ENCODE measurements at regions not wholly inside any gene's neighbourhood (a gene's known extent, or its start where the extent isn't known, plus 50 kb on each side); places are given as distances from the start of the nearest gene placed in this dataset.

GRCh38 chr1:187622545-187622944, 793.8 kb downstream of the PLA2G4A start:
- DNase-seq (ENCODE audit: low read depth in 4 of 4, low spot score in 3 of 4) = no peak

GRCh38 chr1:187624812-187625545, 796.2 kb downstream of the PLA2G4A start:
- DNase-seq (ENCODE audit: low read depth in 4 of 4, low spot score in 3 of 4) = no peak

GRCh38 chr1:187626056-187626455, 797.3 kb downstream of the PLA2G4A start:
- DNase-seq (ENCODE audit: low read depth in 4 of 4, low spot score in 3 of 4) = no peak

GRCh38 chr1:187627516-187627915, 798.8 kb downstream of the PLA2G4A start:
- DNase-seq (ENCODE audit: low read depth in 4 of 4, low spot score in 3 of 4) = no peak

GRCh38 chr1:187629075-187629474, 800.3 kb downstream of the PLA2G4A start:
- no peak for DNase-seq (ENCODE audit: low read depth in 4 of 4, low spot score in 3 of 4)

GRCh38 chr1:187630653-187631380, 802.1 kb downstream of the PLA2G4A start:
- DNase-seq (ENCODE audit: low read depth in 4 of 4, low spot score in 3 of 4) = no peak

GRCh38 chr1:187631381-187631675, 802.6 kb downstream of the PLA2G4A start:
- DNase-seq (ENCODE audit: low read depth in 4 of 4, low spot score in 3 of 4) = no peak

- DNase-seq (ENCODE audit: low read depth in 4 of 4, low spot score in 3 of 4) = no peak
Observed at GRCh38 chr1:187631984-187632383, 803.2 kb downstream of the PLA2G4A start.

- no peak for DNase-seq (ENCODE audit: low read depth in 4 of 4, low spot score in 3 of 4)
Observed at GRCh38 chr1:187634940-187635339, 806.2 kb downstream of the PLA2G4A start.

GRCh38 chr1:187638733-187639434, 810.1 kb downstream of the PLA2G4A start:
- no peak for DNase-seq (ENCODE audit: low read depth in 4 of 4, low spot score in 3 of 4)

- no peak for DNase-seq (ENCODE audit: low read depth in 4 of 4, low spot score in 3 of 4)
Observed at GRCh38 chr1:187641015-187641414, 812.3 kb downstream of the PLA2G4A start.

- no peak for DNase-seq (ENCODE audit: low read depth in 4 of 4, low spot score in 3 of 4)
Observed at GRCh38 chr1:187641463-187641862, 812.7 kb downstream of the PLA2G4A start.

GRCh38 chr1:187641907-187642306, 813.2 kb downstream of the PLA2G4A start:
- DNase-seq (ENCODE audit: low read depth in 4 of 4, low spot score in 3 of 4) = no peak

GRCh38 chr1:187645651-187646050, 816.9 kb downstream of the PLA2G4A start:
- DNase-seq (ENCODE audit: low read depth in 4 of 4, low spot score in 3 of 4) = no peak

GRCh38 chr1:187646536-187647107, 817.9 kb downstream of the PLA2G4A start:
- DNase-seq (ENCODE audit: low read depth in 4 of 4, low spot score in 3 of 4) = no peak

- DNase-seq (ENCODE audit: low read depth in 4 of 4, low spot score in 3 of 4) = no peak
Observed at GRCh38 chr1:187648091-187648490, 819.3 kb downstream of the PLA2G4A start.

- DNase-seq (ENCODE audit: low read depth in 4 of 4, low spot score in 3 of 4) = no peak
Observed at GRCh38 chr1:187654635-187655034, 825.9 kb downstream of the PLA2G4A start.

- DNase-seq (ENCODE audit: low read depth in 4 of 4, low spot score in 3 of 4) = no peak
Observed at GRCh38 chr1:187655104-187655503, 826.4 kb downstream of the PLA2G4A start.

GRCh38 chr1:187665483-187665882, 836.7 kb downstream of the PLA2G4A start:
- DNase-seq (ENCODE audit: low read depth in 4 of 4, low spot score in 3 of 4) = no peak

GRCh38 chr1:187680823-187681222, 852.1 kb downstream of the PLA2G4A start:
- no peak for DNase-seq (ENCODE audit: low read depth in 4 of 4, low spot score in 3 of 4)

- no peak for DNase-seq (ENCODE audit: low read depth in 4 of 4, low spot score in 3 of 4)
Observed at GRCh38 chr1:187682112-187682511, 853.4 kb downstream of the PLA2G4A start.

Data from right renal pelvis (tissue), 4 donors.